KMS-11 (cell line): ENCODE measurements at regions not wholly inside any gene's neighbourhood (a gene's known extent, or its start where the extent isn't known, plus 50 kb on each side); places are given as distances from the start of the nearest gene placed in this dataset.

ENCODE experiments used
- H2AFZ ChIP-seq: fragments of 200-600 bp; sonication (generic); 2 replicates; pipeline ENCODE4 v1.6.1; 2016; ENCODE audit warnings: antibody characterized with exemption, mixed run types, low read depth
- H3K27ac ChIP-seq: fragments of 200-600 bp; sonication (generic); 2 replicates; pipeline ENCODE4 v1.6.1; 2016; ENCODE audit warnings: mild to moderate bottlenecking, mixed run types
- H3K27me3 ChIP-seq: fragments of 200-600 bp; sonication (generic); 2 replicates; pipeline ENCODE4 v1.6.1; 2017; ENCODE audit warnings: mild to moderate bottlenecking, low read depth, mixed run types, moderate library complexity; ENCODE audit not compliant: insufficient read depth
- H3K36me3 ChIP-seq: fragments of 200-600 bp; sonication (generic); 2 replicates; pipeline ENCODE4 v1.6.1; 2017; ENCODE audit warnings: mild to moderate bottlenecking, mixed run types; ENCODE audit not compliant: insufficient read depth
- H3K4me1 ChIP-seq: fragments of 200-600 bp; sonication (generic); 2 replicates; pipeline ENCODE4 v1.6.1; 2016; ENCODE audit warnings: mild to moderate bottlenecking, low read depth, mixed run types; ENCODE audit not compliant: poor library complexity, severe bottlenecking
- H3K4me2 ChIP-seq: fragments of 200-600 bp; sonication (generic); 2 replicates; pipeline ENCODE4 v1.7.0; 2016; ENCODE audit warnings: mild to moderate bottlenecking, mixed run types
- H3K4me3 ChIP-seq: fragments of 200-600 bp; sonication (generic); IDR thresholded peaks from 2 replicates; pipeline ENCODE4 v1.6.1; 2017; ENCODE audit warnings: low read depth, low read length, mixed read lengths; ENCODE audit not compliant: insufficient read depth
- H3K79me2 ChIP-seq: fragments of 200-600 bp; sonication (generic); 2 replicates; pipeline ENCODE4 v1.6.1; 2016; ENCODE audit warnings: low read depth, mixed run types; ENCODE audit not compliant: insufficient read depth
- H3K9ac ChIP-seq: fragments of 200-600 bp; sonication (generic); 2 replicates; pipeline ENCODE4 v1.6.1; 2016; ENCODE audit warnings: mild to moderate bottlenecking, mixed run types
- H4K20me1 ChIP-seq: fragments of 200-600 bp; sonication (generic); 2 replicates; pipeline ENCODE4 v1.6.1; 2016; ENCODE audit warnings: mild to moderate bottlenecking, mixed run types; ENCODE audit not compliant: insufficient read depth
- CTCF ChIP-seq: fragments of 200-600 bp; sonication (generic); conservative IDR thresholded peaks from 2 replicates; pipeline ENCODE4 v1.6.1; 2017; ENCODE audit warnings: low read depth, mild to moderate bottlenecking, antibody characterized with exemption, low read length, moderate library complexity, mixed read lengths

- H3K27me3 ChIP-seq: no peaks in the 10 kb centered on the region; the same call in 1 of the 2 replicates
- peaks cover 25% of the 10 kb centered on the region for H3K4me1 ChIP-seq
- no peaks in the 10 kb centered on the region for H3K36me3 ChIP-seq
- TF ChIP-seq CTCF: no peak
- H3K9ac ChIP-seq: no peak overlapping the region
- H3K27ac ChIP-seq: no peak overlapping the region
- no peaks in the 10 kb centered on the region for H3K79me2 ChIP-seq
- H4K20me1 ChIP-seq: no peaks in the 10 kb centered on the region; the same call in 1 of the 2 replicates
- H2AFZ ChIP-seq: no peak overlapping the region
- no peak overlapping the region for H3K4me3 ChIP-seq
- no peak overlapping the region for H3K4me2 ChIP-seq
Observed at GRCh38 chr3:18744472-18744871, 319.3 kb upstream of the SATB1 start.

- H3K27me3 ChIP-seq: no peaks in the 10 kb centered on the region; the same call in 1 of the 2 replicates
- H3K79me2 ChIP-seq: no peaks in the 10 kb centered on the region
- H4K20me1 ChIP-seq: no peaks in the 10 kb centered on the region; the same call in 1 of the 2 replicates
- no peaks in the 10 kb centered on the region for H3K36me3 ChIP-seq
- no peak for TF ChIP-seq CTCF
- H3K4me3 ChIP-seq: no peak overlapping the region
- H3K4me1 ChIP-seq: peaks cover 25% of the 10 kb centered on the region
- H3K9ac ChIP-seq: no peak overlapping the region
- H2AFZ ChIP-seq: no peak overlapping the region
- no peak overlapping the region for H3K27ac ChIP-seq
- no peak overlapping the region for H3K4me2 ChIP-seq
Observed at GRCh38 chr3:18743761-18744160, 318.6 kb upstream of the SATB1 start.

DNA sequence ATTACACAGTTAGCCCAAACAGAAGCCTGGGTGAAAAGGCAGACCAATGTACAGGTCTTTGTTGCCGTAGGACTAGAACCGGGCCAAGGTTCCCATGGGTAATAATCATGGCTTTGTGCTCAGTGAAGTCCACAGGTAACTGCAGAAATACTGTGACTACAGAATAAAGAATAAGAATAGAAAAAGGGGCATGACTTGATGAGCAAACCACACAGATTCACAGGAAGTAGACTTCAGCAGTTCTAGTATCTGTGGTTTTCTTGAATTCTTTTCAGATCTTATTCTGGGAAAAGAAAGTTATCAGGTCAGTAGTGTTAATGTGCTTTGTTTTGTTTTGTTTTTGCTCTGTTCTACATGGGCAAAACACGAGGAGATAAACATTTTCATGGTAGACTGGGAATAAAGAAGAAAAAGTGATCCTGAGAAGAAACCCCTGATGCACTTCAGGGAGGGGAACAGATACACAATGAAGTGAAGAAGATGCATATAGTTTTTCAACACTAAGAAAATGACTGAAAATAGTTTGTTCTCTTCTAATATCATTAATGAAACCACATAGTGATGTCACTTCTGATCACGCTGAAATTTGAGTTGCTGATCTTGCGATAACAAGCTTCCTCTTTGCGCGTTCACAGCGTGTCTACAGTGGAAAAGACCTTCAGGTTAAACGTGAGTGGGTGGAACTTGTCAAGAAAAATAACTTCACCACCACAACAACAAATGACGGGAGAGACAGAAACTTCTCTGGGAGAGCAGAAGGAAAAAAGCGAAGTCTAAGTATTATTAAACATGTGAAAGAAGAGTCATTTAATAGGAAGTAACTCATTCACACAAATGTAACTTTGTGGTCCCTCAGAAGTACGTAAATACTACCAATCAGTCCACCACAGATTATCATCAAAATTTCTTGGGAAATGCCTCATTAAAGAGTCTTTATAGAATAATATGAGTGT, 315.8 kb upstream of the SATB1 start:
- H3K27ac ChIP-seq: no peak overlapping the region
- TF ChIP-seq CTCF: no peak
- no peaks in the 10 kb centered on the region; the same call in 1 of the 2 replicates for H4K20me1 ChIP-seq
- H3K4me3 ChIP-seq: no peak overlapping the region
- peaks cover 25% of the 10 kb centered on the region for H3K4me1 ChIP-seq
- H3K4me2 ChIP-seq: peak overlapping the region; percentile 56
- H3K79me2 ChIP-seq: no peaks in the 10 kb centered on the region
- H3K27me3 ChIP-seq: no peaks in the 10 kb centered on the region; the same call in 1 of the 2 replicates
- H3K9ac ChIP-seq: no peak overlapping the region
- H2AFZ ChIP-seq: no peak overlapping the region
- H3K36me3 ChIP-seq: no peaks in the 10 kb centered on the region

DNA sequence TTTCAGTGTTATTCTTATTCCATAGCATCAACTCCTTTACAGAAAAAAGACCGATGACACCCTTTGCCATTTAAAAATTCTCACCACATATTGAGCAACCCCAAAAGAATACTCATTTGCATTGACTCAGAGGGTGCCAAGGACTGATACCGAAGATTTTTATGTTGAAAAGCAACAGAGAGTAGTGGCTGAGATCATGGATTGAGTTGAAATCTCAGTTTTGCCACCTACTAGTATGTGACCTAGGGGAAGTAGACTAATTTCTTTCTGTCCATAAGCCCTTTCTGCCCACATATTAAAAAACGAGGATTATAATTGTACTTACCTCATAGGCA, 313.9 kb upstream of the SATB1 start:
- Histone ChIP-seq H3K36me3 (no peaks in the 10 kb centered on the region), H3K4me3 (no peak overlapping the region), H4K20me1 (no peaks in the 10 kb centered on the region; the same call in 1 of the 2 replicates), H2AFZ (no peak overlapping the region), H3K4me1 (peaks cover 25% of the 10 kb centered on the region), H3K79me2 (no peaks in the 10 kb centered on the region), H3K27ac (no peak overlapping the region), H3K9ac (no peak overlapping the region), H3K4me2 (no peak overlapping the region), H3K27me3 (no peaks in the 10 kb centered on the region; the same call in 1 of the 2 replicates)
- no peak for TF ChIP-seq CTCF
